HEK293T (cell line): ENCODE measurements at regions not wholly inside any gene's neighbourhood (a gene's known extent, or its start where the extent isn't known, plus 50 kb on each side); places are given as distances from the start of the nearest gene placed in this dataset.

Experiments used
- CTCF ChIA-PET: fragments of 350-600 bp; formaldehyde crosslinking; extraction: SDS; loops from one replicate; lab custom pipeline; 2021; ENCODE audit warnings: antibody characterized with exemption, inconsistent platforms; lab: Yijun Ruan, JAX
- POLR2A ChIA-PET: fragments of 350-600 bp; formaldehyde crosslinking; extraction: SDS; loops from one replicate; lab custom pipeline; 2020; ENCODE audit warnings: antibody characterized with exemption, inconsistent platforms; lab: Yijun Ruan, JAX
- DNase-seq: peaks from one replicate; pipeline ENCODE4 v3.0.0; 2012; ENCODE audit warnings: mixed read lengths; ENCODE audit errors: extremely low spot score
- ARNT ChIP-seq: fragments of 450-650 bp; IDR thresholded peaks from 2 replicates; pipeline ENCODE4 v1.6.1; 2017; ENCODE audit warnings: mild to moderate bottlenecking
- BHLHE40 ChIP-seq: fragments of 450-650 bp; IDR thresholded peaks from 2 replicates; pipeline ENCODE4 v1.6.1; 2016; ENCODE audit warnings: mild to moderate bottlenecking, moderate library complexity, borderline replicate concordance
- CTBP1 ChIP-seq: fragments of 450-650 bp; IDR thresholded peaks from 2 replicates; pipeline ENCODE4 v1.6.1; 2016; ENCODE audit warnings: borderline replicate concordance
- ELF4 ChIP-seq: fragments of 450-650 bp; IDR thresholded peaks from 2 replicates; pipeline ENCODE4 v1.6.1; 2017; ENCODE audit warnings: antibody characterized with exemption
- FOXA1 ChIP-seq: fragments of 450-650 bp; IDR thresholded peaks from 2 replicates; pipeline ENCODE4 v1.6.1; 2016; ENCODE audit warnings: mild to moderate bottlenecking
- FOXK2 ChIP-seq: fragments of 450-650 bp; IDR thresholded peaks from 2 replicates; pipeline ENCODE4 v1.6.1; 2016; ENCODE audit warnings: mild to moderate bottlenecking
- FOXM1 ChIP-seq: fragments of 450-650 bp; IDR thresholded peaks from 2 replicates; pipeline ENCODE4 v1.6.1; 2017; ENCODE audit warnings: mild to moderate bottlenecking, borderline replicate concordance
- HDGF ChIP-seq: fragments of 450-650 bp; IDR thresholded peaks from 2 replicates; pipeline ENCODE4 v1.6.1; 2017; ENCODE audit warnings: antibody characterized with exemption, borderline replicate concordance
- L3MBTL2 ChIP-seq: fragments of 450-650 bp; conservative IDR thresholded peaks from 2 replicates; pipeline ENCODE4 v1.6.1; 2016; ENCODE audit warnings: mild to moderate bottlenecking
- LEF1 ChIP-seq: fragments of 450-650 bp; IDR thresholded peaks from 2 replicates; pipeline ENCODE4 v1.6.1; 2017; ENCODE audit warnings: mild to moderate bottlenecking, borderline replicate concordance
- NFRKB ChIP-seq: fragments of 450-650 bp; IDR thresholded peaks from 2 replicates; pipeline ENCODE4 v1.6.1; 2016; ENCODE audit warnings: mild to moderate bottlenecking, moderate library complexity
- PKNOX1 ChIP-seq: fragments of 450-650 bp; IDR thresholded peaks from 2 replicates; pipeline ENCODE4 v1.6.1; 2016
- SP1 ChIP-seq: fragments of 450-650 bp; IDR thresholded peaks from 2 replicates; pipeline ENCODE4 v1.6.1; 2017
- SUZ12 ChIP-seq: fragments of 450-650 bp; IDR thresholded peaks from 2 replicates; pipeline ENCODE4 v1.6.1; 2016; ENCODE audit warnings: mild to moderate bottlenecking
- TARDBP ChIP-seq: fragments of 450-650 bp; IDR thresholded peaks from 2 replicates; pipeline ENCODE4 v1.6.1; 2016
- ZNF384 ChIP-seq: fragments of 450-650 bp; IDR thresholded peaks from 2 replicates; pipeline ENCODE4 v1.6.1; 2016

- ChIA-PET CTCF (no interaction called here), POLR2A (no interaction called here)
- TF ChIP-seq FOXA1 (no peak), NFRKB (no peak), FOXM1 (no peak), CTBP1 (no peak), HDGF (no peak), ARNT (no peak), L3MBTL2 (no peak), TARDBP (no peak), BHLHE40 (no peak), SUZ12 (no peak)
- DNase-seq, result no peak
Measured at GRCh38 chr17:33435721-33436301, 142.7 kb upstream of the ASIC2 start.

GRCh38 chr17:33436321-33436720 lies 143.2 kb upstream of the ASIC2 start:
- ChIA-PET POLR2A (no interaction called here), CTCF (no interaction called here)
- no peak for TF ChIP-seq NFRKB
- TF ChIP-seq FOXA1, result no peak
- TF ChIP-seq PKNOX1, result no peak
- no peak for TF ChIP-seq ELF4
- DNase-seq, result no peak

- POLR2A ChIA-PET, result no interaction called here
- DNase-seq, result no peak
- CTCF ChIA-PET, result no interaction called here
- TF ChIP-seq SUZ12 (no peak), PKNOX1 (no peak), L3MBTL2 (no peak), TARDBP (no peak), SP1 (no peak), FOXM1 (no peak), ARNT (no peak)
Measured at GRCh38 chr17:33438139-33438538, 145.0 kb upstream of the ASIC2 start.

GRCh38 chr17:33438578-33438977 lies 145.5 kb upstream of the ASIC2 start:
- no peak for TF ChIP-seq ARNT
- no peak for TF ChIP-seq SUZ12
- no peak for TF ChIP-seq FOXA1
- no peak for TF ChIP-seq FOXK2
- no peak for TF ChIP-seq BHLHE40
- no peak for TF ChIP-seq PKNOX1
- no peak for TF ChIP-seq L3MBTL2
- TF ChIP-seq HDGF, result no peak
- CTCF ChIA-PET, result no interaction called here
- DNase-seq, result no peak
- POLR2A ChIA-PET, result no interaction called here

GRCh38 chr17:33442320-33442719 lies 149.2 kb upstream of the ASIC2 start:
- CTCF ChIA-PET, result no interaction called here
- POLR2A ChIA-PET, result no interaction called here
- TF ChIP-seq SUZ12 (no peak), SP1 (no peak), LEF1 (no peak)
- DNase-seq, result no peak

GRCh38 chr17:33444731-33445130 lies 151.6 kb upstream of the ASIC2 start:
- DNase-seq, result no peak
- no peak for TF ChIP-seq FOXA1
- TF ChIP-seq SUZ12, result no peak
- TF ChIP-seq BHLHE40, result no peak
- no peak for TF ChIP-seq CTBP1
- TF ChIP-seq ZNF384, result no peak
- no peak for TF ChIP-seq FOXM1
- no peak for TF ChIP-seq LEF1
- TF ChIP-seq TARDBP, result no peak
- TF ChIP-seq ARNT, result no peak
- no peak for TF ChIP-seq ELF4
- no peak for TF ChIP-seq HDGF
- ChIA-PET POLR2A (no interaction called here), CTCF (no interaction called here)

- CTCF ChIA-PET, result no interaction called here
- no peak for TF ChIP-seq TARDBP
- TF ChIP-seq SP1, result no peak
- TF ChIP-seq NFRKB, result no peak
- no peak for TF ChIP-seq CTBP1
- no peak for TF ChIP-seq PKNOX1
- no peak for TF ChIP-seq ARNT
- no peak for TF ChIP-seq FOXA1
- TF ChIP-seq BHLHE40, result no peak
- no peak for TF ChIP-seq ZNF384
- no peak for TF ChIP-seq HDGF
- no peak for TF ChIP-seq SUZ12
- TF ChIP-seq ELF4, result no peak
- no peak for TF ChIP-seq L3MBTL2
- TF ChIP-seq FOXM1, result no peak
- TF ChIP-seq FOXK2, result no peak
- TF ChIP-seq LEF1, result no peak
- POLR2A ChIA-PET, result no interaction called here
- no peak for DNase-seq
Measured at GRCh38 chr17:33447090-33447489, 154.0 kb upstream of the ASIC2 start.
